ENCODE measurements at regions not wholly inside any gene's neighbourhood (a gene's known extent, or its start where the extent isn't known, plus 50 kb on each side); places are given as distances from the start of the nearest gene placed in this dataset.

DNA sequence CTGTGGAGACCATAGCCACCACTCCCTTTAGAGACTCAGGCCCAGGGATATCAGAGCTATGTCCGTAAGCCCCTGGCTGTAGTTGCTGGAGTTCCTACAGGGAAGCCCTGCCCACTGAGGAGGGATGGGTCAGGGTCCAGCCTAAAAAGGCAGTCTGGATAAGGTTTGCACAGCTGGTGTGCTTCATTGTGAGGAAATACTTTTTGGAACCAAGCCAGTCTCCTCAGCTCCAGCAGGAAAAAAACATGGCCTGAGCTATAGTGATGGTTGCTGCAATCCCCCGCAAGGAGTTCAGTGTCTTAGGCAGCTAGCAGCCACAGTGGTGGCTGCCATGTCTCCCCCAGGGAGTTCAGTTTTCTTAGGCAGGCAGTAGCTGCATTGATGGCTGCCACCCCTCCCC lies 52.6 kb upstream of the CYP2C8 start (continued):
- TF ChIP-seq CTCF (IDR thresholded peaks at IDR 0.05) (no peak), YY1 (IDR thresholded peaks at IDR 0.05; ENCODE audit: low read depth) (no peak), EZH2phosphoT487 (IDR thresholded peaks at IDR 0.05; ENCODE audit: borderline replicate concordance, low read depth) (no peak), SMC3 (IDR thresholded peaks at IDR 0.05; ENCODE audit: low read depth, low read length) (no peak), RCOR1 (IDR thresholded peaks at IDR 0.05; ENCODE audit: low read length) (no peak)
- TF ChIP-seq, protein P1, sequence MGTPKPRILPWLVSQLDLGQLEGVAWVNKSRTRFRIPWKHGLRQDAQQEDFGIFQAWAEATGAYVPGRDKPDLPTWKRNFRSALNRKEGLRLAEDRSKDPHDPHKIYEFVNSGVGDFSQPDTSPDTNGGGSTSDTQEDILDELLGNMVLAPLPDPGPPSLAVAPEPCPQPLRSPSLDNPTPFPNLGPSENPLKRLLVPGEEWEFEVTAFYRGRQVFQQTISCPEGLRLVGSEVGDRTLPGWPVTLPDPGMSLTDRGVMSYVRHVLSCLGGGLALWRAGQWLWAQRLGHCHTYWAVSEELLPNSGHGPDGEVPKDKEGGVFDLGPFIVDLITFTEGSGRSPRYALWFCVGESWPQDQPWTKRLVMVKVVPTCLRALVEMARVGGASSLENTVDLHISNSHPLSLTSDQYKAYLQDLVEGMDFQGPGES (IDR thresholded peaks at IDR 0.05; ENCODE audit: low read depth, low read length) = no peak

Measured in SK-N-SH (cell line).